Astrocyte of the spinal cord (primary cell): ENCODE measurements at regions not wholly inside any gene's neighbourhood (a gene's known extent, or its start where the extent isn't known, plus 50 kb on each side); places are given as distances from the start of the nearest gene placed in this dataset.

Experiments
- DNase-seq: peaks from one replicate; pipeline ENCODE4 v3.0.0; 2011; ENCODE audit warnings: low read depth, low spot score
- H3K4me3 ChIP-seq: 2 replicates; pipeline ENCODE4 v1.5.1; 2011; ENCODE audit warnings: low read depth, mild to moderate bottlenecking, low read length, moderate library complexity
- in situ Hi-C: cut with HindIII; loops from 2 replicates; pipeline ENCODE4 v1.10.0; 2017; ENCODE audit warnings: low sequenced_read_pairs
- TF ChIP-seq, protein P1 (sequence below): IDR thresholded peaks from 2 replicates; pipeline ENCODE4 v1.5.1; 2012; ENCODE audit warnings: low read depth, mild to moderate bottlenecking, low read length, inconsistent platforms

DNA sequence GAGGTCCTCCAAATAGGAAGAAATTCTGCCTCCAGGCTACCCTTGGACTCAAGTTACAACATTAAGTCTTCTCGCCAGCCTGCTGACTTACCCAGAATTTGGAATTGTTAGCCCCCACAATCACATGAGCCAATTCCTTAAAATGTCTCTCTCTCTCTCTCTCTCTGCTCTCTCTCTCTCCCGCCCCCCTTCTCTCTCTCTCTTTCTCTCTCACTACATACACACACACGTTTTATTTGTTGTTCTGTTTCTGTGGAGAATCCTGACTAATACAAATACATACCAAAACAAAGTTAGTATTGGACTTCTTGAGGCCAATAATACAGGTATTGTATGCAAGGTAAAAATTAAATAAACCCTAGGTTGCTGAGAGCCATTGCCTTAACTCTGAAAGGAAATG is 72.1 kb downstream of the TNFSF18 start:
- DNase-seq, result no peak
- TF ChIP-seq, protein P1, sequence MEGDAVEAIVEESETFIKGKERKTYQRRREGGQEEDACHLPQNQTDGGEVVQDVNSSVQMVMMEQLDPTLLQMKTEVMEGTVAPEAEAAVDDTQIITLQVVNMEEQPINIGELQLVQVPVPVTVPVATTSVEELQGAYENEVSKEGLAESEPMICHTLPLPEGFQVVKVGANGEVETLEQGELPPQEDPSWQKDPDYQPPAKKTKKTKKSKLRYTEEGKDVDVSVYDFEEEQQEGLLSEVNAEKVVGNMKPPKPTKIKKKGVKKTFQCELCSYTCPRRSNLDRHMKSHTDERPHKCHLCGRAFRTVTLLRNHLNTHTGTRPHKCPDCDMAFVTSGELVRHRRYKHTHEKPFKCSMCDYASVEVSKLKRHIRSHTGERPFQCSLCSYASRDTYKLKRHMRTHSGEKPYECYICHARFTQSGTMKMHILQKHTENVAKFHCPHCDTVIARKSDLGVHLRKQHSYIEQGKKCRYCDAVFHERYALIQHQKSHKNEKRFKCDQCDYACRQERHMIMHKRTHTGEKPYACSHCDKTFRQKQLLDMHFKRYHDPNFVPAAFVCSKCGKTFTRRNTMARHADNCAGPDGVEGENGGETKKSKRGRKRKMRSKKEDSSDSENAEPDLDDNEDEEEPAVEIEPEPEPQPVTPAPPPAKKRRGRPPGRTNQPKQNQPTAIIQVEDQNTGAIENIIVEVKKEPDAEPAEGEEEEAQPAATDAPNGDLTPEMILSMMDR, result no peak
- no peak overlapping the region for H3K4me3 ChIP-seq
- in situ Hi-C loops, result no loop called here

DNA sequence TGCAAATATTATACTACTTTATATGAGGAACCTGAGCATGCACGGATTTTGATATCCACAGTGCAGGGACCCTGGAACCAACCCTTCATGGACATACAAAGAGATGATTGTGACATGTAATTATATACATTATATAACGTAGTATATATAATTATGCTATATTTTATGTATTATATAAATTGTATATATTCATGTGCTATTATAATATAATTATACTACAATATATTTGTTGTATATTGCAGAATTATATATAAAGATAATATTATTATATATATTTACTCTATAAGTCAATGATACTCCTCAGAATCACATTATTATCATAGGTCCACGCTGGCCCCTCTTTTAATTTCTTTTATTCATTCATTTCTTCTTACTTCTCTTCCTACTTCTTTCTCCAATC is 70.9 kb downstream of the TNFSF18 start:
- H3K4me3 ChIP-seq, result no peak overlapping the region
- in situ Hi-C loops, result no loop called here
- TF ChIP-seq, protein P1, result no peak
- DNase-seq, result no peak

DNA sequence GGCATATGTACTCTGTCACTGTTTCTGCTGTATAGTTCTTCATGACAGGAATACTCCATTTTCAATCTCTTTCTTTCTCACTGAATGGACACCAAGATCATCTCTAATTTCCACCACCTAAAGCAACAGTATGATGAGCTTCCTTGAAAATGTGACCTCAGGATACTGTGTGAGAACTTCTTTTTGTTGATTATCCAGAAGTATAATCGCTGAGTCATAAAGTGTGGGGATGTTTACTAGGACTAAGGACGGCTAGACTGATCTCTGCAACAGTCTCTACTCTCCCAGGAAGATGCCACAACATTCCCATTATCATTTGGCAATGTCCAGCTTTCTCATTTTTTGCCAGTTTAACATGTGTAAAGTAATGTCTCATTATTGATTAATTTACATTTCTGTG is 70.3 kb downstream of the TNFSF18 start:
- in situ Hi-C loops, result no loop called here
- no peak overlapping the region for H3K4me3 ChIP-seq
- TF ChIP-seq, protein P1, result no peak
- peak; percentile 68 for DNase-seq

DNA sequence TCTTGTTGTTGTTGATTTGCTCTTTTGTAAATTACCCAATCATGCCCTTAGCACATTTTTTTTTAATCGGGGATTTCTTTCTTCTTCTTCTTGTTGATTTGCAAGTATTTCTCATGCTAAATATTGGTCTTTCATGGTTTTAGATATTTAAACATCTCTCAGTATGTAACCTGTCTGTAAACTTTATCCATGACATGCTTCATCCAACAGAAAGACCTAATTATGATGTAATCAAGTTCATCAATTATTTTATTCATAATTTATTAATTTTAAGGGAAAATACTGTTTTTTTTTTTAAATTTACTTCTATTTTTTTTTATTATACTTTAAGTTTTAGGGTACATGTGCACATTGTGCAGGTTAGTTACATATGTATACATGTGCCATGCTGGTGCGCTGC is 69.8 kb downstream of the TNFSF18 start:
- no peak for DNase-seq
- in situ Hi-C loops, result no loop called here
- TF ChIP-seq, protein P1, result no peak
- no peak overlapping the region for H3K4me3 ChIP-seq
